GF-D8 (cell line): ENCODE measurements at regions not wholly inside any gene's neighbourhood (a gene's known extent, or its start where the extent isn't known, plus 50 kb on each side); places are given as distances from the start of the nearest gene placed in this dataset.

Source experiments
- DNase-seq: peaks from one replicate; lab custom pipeline; 2025; lab: John Stamatoyannopoulos, UW

DNA sequence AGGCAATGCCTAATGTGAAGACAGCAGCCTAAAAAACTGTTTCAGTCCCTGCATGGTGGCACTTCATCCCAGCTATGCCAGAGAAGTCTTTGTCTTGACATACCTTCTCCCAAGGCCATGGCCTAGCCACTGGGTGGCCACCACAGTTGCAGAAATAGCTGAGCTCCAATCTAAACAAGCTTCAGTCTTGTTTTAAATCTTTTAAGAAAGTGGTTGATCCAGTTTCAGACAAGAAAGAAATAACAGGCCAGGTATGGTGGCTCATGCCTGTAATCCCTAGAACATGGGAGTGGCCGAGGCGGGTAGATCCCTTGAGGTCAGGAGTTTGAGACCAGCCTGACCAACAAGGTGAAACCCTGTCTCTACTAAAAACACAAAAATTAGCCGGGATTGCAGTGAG lies 600.0 kb upstream of the PLXNA2 start:
- DNase-seq, result no peak

DNA sequence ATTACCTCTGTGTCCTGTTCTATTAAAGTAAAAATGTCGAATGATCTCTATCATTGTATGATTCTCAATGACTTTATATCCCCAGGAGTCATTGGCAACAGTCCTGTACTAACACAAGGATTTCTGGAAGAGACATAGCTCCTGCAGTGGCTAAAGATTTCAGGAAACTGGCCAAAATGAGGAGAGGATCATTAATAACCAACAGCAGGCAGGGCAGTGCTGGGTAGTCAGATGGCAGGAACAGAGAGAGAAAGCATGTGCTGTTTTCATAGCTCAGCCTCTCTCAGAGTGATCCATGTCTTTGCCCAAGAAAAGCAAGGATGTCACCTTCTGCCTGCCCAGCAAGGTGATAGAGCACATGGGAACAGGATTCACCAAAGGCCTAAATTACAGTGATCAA lies 604.7 kb upstream of the PLXNA2 start:
- DNase-seq, result no peak

GRCh38 chr1:208850442-208850841 lies 606.3 kb upstream of the PLXNA2 start:
- DNase-seq, result no peak

- no peak for DNase-seq
Measured at GRCh38 chr1:208851366-208851765, 607.2 kb upstream of the PLXNA2 start.

GRCh38 chr1:208852911-208853310 lies 608.7 kb upstream of the PLXNA2 start:
- DNase-seq, result no peak

- no peak for DNase-seq
Measured at GRCh38 chr1:208855403-208855802, 611.2 kb upstream of the PLXNA2 start.

GRCh38 chr1:208857465-208857864 lies 613.3 kb upstream of the PLXNA2 start:
- DNase-seq, result no peak

- DNase-seq, result no peak
Measured at GRCh38 chr1:208858738-208859137, 614.6 kb upstream of the PLXNA2 start.

GRCh38 chr1:208864366-208864965 lies 620.3 kb upstream of the PLXNA2 start:
- no peak for DNase-seq

DNA sequence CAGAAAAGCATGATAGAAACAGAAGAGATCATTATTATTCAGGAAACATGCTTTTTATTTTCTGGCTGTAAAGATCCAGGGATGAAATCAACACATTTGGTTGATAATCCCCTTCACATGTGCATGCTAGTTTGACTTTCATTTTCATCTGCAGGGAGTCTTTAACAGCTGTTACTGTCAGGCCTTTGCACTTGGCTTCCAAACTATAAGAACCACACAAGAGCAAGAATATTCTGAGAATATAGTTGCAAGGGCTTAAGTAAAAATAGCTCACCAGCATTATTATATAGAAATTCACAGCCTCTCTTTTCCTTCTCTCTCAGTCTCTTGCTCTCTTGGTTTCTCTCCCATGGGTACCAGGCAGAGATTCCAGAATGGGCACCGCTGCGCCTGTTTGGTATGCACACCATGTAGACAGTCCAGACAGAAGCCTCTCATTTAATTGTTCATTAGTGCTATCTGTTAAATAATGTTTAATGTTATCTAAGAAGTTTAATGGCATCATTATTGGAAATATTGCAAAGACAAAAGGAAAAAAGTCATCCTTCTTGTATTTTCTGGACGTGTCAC lies 622.3 kb upstream of the PLXNA2 start:
- no peak for DNase-seq

DNA sequence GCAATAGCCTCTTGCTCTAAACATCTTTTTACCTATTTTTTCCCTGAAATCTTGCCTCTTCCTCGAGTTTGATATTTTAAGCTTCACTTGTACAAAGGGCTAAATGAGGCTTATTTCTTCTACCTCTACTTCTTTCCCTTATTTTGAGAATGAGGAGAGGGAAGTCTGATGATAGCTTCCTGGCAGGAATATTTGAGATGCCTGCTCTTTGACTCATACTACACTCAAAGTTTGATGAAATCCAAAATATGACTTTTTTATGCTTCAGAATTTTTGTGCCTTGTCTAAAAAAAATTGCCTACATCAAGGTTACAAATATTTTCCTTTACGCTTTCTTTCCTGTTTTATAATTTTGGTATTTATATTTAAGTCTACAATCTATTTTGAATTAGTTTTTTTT lies 624.4 kb upstream of the PLXNA2 start:
- no peak for DNase-seq

DNA sequence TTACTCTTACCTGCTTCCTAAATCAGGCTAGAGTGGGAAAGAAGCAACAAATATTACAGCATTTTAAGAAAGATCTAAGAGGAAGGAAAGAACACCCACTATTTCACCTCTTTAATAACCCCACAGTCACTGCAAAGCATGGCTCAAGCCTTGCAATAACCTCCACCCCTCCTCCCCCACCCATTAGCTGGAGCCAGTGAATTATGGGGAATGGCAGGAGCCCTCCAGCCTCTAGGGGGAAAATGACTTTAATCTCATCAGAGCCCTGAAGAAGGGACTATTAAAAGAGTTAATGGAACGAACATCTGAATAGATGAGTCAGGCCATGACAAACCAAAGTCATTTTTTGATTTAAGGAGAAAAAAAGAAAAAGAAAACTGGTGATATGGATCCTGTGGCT lies 630.7 kb upstream of the PLXNA2 start:
- no peak for DNase-seq

GRCh38 chr1:208879022-208879421 lies 634.8 kb upstream of the PLXNA2 start:
- DNase-seq, result no peak

- no peak for DNase-seq
Measured at GRCh38 chr1:208880433-208881100, 636.4 kb upstream of the PLXNA2 start.

- no peak for DNase-seq
Measured at GRCh38 chr1:208885060-208885459, 640.9 kb upstream of the PLXNA2 start.

DNA sequence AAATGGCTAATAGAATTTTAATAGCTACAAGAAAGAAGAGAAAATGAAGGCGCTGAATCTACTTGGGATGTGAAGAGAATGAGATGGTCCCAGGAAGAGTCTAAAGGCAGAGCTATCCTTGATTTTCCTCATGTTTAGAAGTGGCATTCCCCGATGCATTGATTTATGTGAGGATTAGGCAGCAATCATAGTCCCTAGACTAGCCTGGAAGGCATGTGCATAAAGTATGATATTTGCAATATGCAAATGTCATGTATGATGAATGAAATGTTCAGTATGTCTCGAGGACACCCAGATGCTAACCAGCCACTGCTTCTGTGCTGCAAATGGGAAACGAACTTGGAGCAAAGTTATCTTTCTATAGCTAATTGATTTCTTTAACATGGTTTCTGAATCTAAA lies 641.5 kb upstream of the PLXNA2 start:
- DNase-seq, result no peak

- DNase-seq, result no peak
Measured at GRCh38 chr1:208888376-208888775, 644.2 kb upstream of the PLXNA2 start.

DNA sequence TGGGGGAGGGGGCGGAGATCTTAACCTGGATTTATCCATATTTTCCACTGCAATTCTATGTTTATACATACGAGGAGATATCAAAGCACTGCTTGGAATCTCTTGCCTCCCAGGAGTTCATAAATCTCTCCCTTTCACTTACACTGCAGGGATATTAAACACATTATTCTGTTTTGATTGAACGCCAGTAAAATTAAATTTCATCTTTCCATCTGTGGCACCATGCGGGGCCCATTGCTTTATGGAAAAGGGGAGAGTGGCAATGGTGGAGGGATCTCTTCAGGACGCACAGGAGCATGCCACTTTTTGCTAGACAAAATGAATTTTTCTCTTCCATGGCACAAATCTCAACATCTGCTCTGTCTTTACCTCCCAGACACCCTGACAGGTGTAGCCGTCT lies 648.0 kb upstream of the PLXNA2 start:
- DNase-seq, result no peak

DNA sequence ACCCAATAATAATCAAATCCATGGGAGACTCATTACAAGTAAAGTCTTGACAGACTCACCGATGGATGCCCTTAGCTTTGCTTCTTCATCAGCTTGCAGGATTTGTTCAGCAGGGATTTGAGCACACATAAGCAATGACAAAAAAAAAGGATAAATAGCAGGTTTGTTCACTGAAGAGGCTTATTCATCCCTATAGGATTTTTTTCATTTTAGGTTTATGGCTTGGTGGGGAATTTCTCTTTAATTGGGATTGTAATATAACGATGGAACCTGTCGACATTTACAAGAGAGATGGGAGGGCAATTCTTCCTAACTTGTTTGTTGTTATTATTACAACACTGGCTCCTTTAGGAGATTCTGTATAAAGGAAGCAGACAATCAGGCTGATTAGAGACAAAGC lies 649.1 kb upstream of the PLXNA2 start:
- DNase-seq, result no peak

- no peak for DNase-seq
Measured at GRCh38 chr1:208895181-208895580, 651.0 kb upstream of the PLXNA2 start.

GRCh38 chr1:208895820-208896219 lies 651.6 kb upstream of the PLXNA2 start:
- DNase-seq, result no peak

DNA sequence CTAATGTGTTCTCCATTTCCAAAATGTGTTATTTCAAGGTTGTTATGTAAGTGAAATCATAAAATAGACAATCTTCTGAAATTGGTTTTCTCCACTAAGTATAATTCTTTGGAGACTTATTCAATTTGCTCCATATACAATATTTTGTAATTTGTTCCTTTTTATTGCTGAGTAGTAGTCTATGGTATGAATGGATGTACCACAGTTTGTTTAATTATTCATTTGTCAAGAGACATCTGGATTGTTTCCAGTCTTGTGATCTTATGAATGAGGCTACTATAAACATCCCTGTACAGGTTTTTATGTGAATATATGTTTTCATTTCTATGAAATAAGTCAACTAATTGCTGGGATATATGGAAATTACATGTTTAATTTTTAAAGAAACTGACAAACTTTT lies 652.6 kb upstream of the PLXNA2 start:
- DNase-seq, result no peak

DNA sequence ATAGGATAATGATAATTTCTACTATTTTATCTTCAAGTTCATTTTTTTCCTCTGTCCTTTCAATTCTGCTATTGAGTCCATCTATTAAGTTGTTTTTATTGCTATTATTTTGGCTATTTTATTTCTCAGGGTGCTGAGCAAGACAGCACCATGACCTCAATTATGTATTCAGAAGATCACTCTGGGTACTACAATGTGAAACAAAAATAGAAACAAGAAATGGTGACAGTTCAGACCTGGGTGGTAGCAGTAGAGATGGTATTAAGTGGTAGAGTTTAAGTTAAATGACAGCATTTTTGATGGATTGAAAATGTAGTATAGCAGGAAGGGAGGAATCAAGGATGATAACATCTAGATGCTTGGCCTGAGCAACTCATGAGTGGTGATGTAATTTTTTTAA lies 655.3 kb upstream of the PLXNA2 start:
- DNase-seq, result no peak
